CD8-positive, alpha-beta memory T cell (primary cell): ENCODE measurements at regions not wholly inside any gene's neighbourhood (a gene's known extent, or its start where the extent isn't known, plus 50 kb on each side); places are given as distances from the start of the nearest gene placed in this dataset.
"Not testable (repeated sequence)": the region's sequence is repeated elsewhere in the genome, so short reads cannot be mapped to it uniquely, and the experiment has no call there.

Experiments used
- CTCF ChIA-PET: fragments of 350-600 bp; sonication (Branson Sonifier 250); formaldehyde crosslinking; loops from one replicate; lab custom pipeline; 2021; ENCODE audit warnings: antibody characterized with exemption; lab: Charles Lee
- POLR2A ChIA-PET: fragments of 350-600 bp; sonication (Branson Sonifier 250); formaldehyde crosslinking; loops from one replicate; lab custom pipeline; 2021; ENCODE audit warnings: antibody characterized with exemption; lab: Charles Lee
- DNase-seq, 5 donors: peaks; one replicate each; pipeline versions ENCODE4 v3.0.0 to v3.0.0-alpha.2; 2020 to 2022; ENCODE audit warnings: mixed read lengths in 1 of 5
- H3K27ac ChIP-seq: one replicate; pipeline ENCODE4 v1.7.0; 2013; ENCODE audit warnings: low read depth, mild to moderate bottlenecking, low read length, moderate library complexity
- H3K27me3 ChIP-seq: 2 replicates; pipeline ENCODE4 v1.7.0; 2013; ENCODE audit warnings: low read length, mild to moderate bottlenecking; ENCODE audit not compliant: insufficient read depth, poor library complexity, severe bottlenecking
- H3K36me3 ChIP-seq: 2 replicates; pipeline ENCODE4 v1.7.0; 2013; ENCODE audit warnings: mild to moderate bottlenecking, low read length, moderate library complexity; ENCODE audit not compliant: insufficient read depth
- H3K4me1 ChIP-seq: 2 replicates; pipeline ENCODE4 v1.7.0; 2013; ENCODE audit warnings: mild to moderate bottlenecking, low read length, moderate library complexity; ENCODE audit not compliant: insufficient read depth
- H3K4me3 ChIP-seq: 2 replicates; pipeline ENCODE4 v1.7.0; 2013; ENCODE audit warnings: mild to moderate bottlenecking, low read length
- H3K9me3 ChIP-seq: 2 replicates; pipeline ENCODE4 v1.7.0; 2013; ENCODE audit warnings: mild to moderate bottlenecking, low read length
- H3K27ac Mint-ChIP-seq, 8 donors: one replicate each; pipeline ENCODE4 v1.8.0; 2020 to 2021; ENCODE audit warnings: mixed read lengths in 8 of 8, mild to moderate bottlenecking in 6 of 8, inconsistent platforms in 3 of 8, moderate library complexity in 3 of 8
- H3K27me3 Mint-ChIP-seq, 2 donors: one replicate each; pipeline ENCODE4 v1.8.0; 2020 to 2021; ENCODE audit warnings: mixed read lengths in 2 of 2, mild to moderate bottlenecking in 1 of 2, moderate library complexity in 1 of 2
- H3K36me3 Mint-ChIP-seq, 3 donors: one replicate each; pipeline ENCODE4 v1.8.0; 2020 to 2021; ENCODE audit warnings: mixed read lengths in 3 of 3, inconsistent platforms in 1 of 3, mild to moderate bottlenecking in 1 of 3
- H3K4me1 Mint-ChIP-seq, 3 donors: one replicate each; pipeline ENCODE4 v1.8.0; 2020 to 2021; ENCODE audit warnings: mixed read lengths in 3 of 3, inconsistent platforms in 1 of 3, mild to moderate bottlenecking in 1 of 3
- H3K4me3 Mint-ChIP-seq, 7 donors: one replicate each; pipeline ENCODE4 v1.8.0; 2020 to 2021; ENCODE audit warnings: mixed read lengths in 7 of 7, mild to moderate bottlenecking in 6 of 7, moderate library complexity in 4 of 7, inconsistent platforms in 2 of 7
- H3K9me3 Mint-ChIP-seq, 5 donors: one replicate each; pipeline ENCODE4 v1.8.0; 2020 to 2022; ENCODE audit warnings: mixed read lengths in 5 of 5, mild to moderate bottlenecking in 3 of 5, moderate library complexity in 2 of 5, inconsistent platforms in 1 of 5

- POLR2A ChIA-PET, result no interaction called here
- no peaks in the 10 kb centered on the region for H3K4me1 Mint-ChIP-seq
- CTCF ChIA-PET, result no interaction called here
Measured at GRCh38 chr4:63085091-63085490, 1324.2 kb downstream of the TECRL start.

GRCh38 chr4:63080934-63081333 lies 1328.3 kb downstream of the TECRL start:
- H3K4me3 ChIP-seq, result no peak overlapping the region
- DNase-seq, result no peak
- peaks cover 2 to 41% (median 9%) of the 10 kb centered on the region in 5 donors for H3K9me3 Mint-ChIP-seq
- H3K9me3 ChIP-seq, result no peaks in the 10 kb centered on the region
- CTCF ChIA-PET, result no interaction called here
- H3K27me3 ChIP-seq, result no peaks in the 10 kb centered on the region
- POLR2A ChIA-PET, result no interaction called here
- H3K4me3 Mint-ChIP-seq, result no peak overlapping the region
- no peaks in the 10 kb centered on the region for H3K4me1 ChIP-seq
- H3K4me1 Mint-ChIP-seq, result no peaks in the 10 kb centered on the region
- H3K36me3 ChIP-seq, result no peaks in the 10 kb centered on the region
- H3K27me3 Mint-ChIP-seq, result no peaks in the 10 kb centered on the region
- no peaks in the 10 kb centered on the region for H3K36me3 Mint-ChIP-seq
- no peak overlapping the region for H3K27ac ChIP-seq
- H3K27ac Mint-ChIP-seq, result no peak overlapping the region

More at GRCh38 chr4:63085091-63085490, 1324.2 kb downstream of the TECRL start:
- Mint-ChIP-seq H3K9me3 (peaks cover 0 to 48% (median 6%) of the 10 kb centered on the region in 5 donors), H3K4me3 (no peak overlapping the region), H3K36me3 (no peaks in the 10 kb centered on the region), H3K27ac (no peak overlapping the region), H3K27me3 (no peaks in the 10 kb centered on the region)
- H3K27me3 ChIP-seq, result no peaks in the 10 kb centered on the region
- H3K4me1 ChIP-seq, result no peaks in the 10 kb centered on the region
- no peaks in the 10 kb centered on the region for H3K36me3 ChIP-seq
- H3K4me3 ChIP-seq, result no peak overlapping the region
- DNase-seq, result no peak
- no peak overlapping the region for H3K27ac ChIP-seq
- H3K9me3 ChIP-seq, result no peaks in the 10 kb centered on the region

GRCh38 chr4:63063760-63064159 lies 1345.5 kb downstream of the TECRL start:
- Histone ChIP-seq H3K4me1 (no peaks in the 10 kb centered on the region), H3K27ac (no peak overlapping the region), H3K36me3 (no peaks in the 10 kb centered on the region), H3K4me3 (no peak overlapping the region), H3K27me3 (no peaks in the 10 kb centered on the region), H3K9me3 (no peaks in the 10 kb centered on the region)
- Mint-ChIP-seq H3K4me3 (no peak overlapping the region), H3K27me3 (no peaks in the 10 kb centered on the region), H3K4me1 (no peaks in the 10 kb centered on the region), H3K9me3 (peaks cover 7 to 23% (median 17%) of the 10 kb centered on the region in 5 donors), H3K36me3 (no peaks in the 10 kb centered on the region), H3K27ac (no peak overlapping the region)
- ChIA-PET CTCF (no interaction called here), POLR2A (no interaction called here)
- no peak for DNase-seq

- H3K27me3 Mint-ChIP-seq, DNase-seq, H3K4me3 ChIP-seq, POLR2A ChIA-PET, H3K36me3 ChIP-seq, H3K4me1 ChIP-seq, H3K36me3 Mint-ChIP-seq, H3K4me1 Mint-ChIP-seq, H3K27ac ChIP-seq, H3K9me3 ChIP-seq, H3K27ac Mint-ChIP-seq, H3K27me3 ChIP-seq, CTCF ChIA-PET, H3K4me3 Mint-ChIP-seq: not testable (repeated sequence)
- peaks cover 7 to 22% (median 14%) of the 10 kb centered on the region in 5 donors for H3K9me3 Mint-ChIP-seq
Measured at GRCh38 chr4:63062891-63063290, 1346.4 kb downstream of the TECRL start.

- ChIA-PET CTCF (no interaction called here), POLR2A (no interaction called here)
- Mint-ChIP-seq H3K4me3 (no peak overlapping the region), H3K9me3 (peaks cover 9 to 28% (median 27%) of the 10 kb centered on the region in 5 donors), H3K4me1 (no peaks in the 10 kb centered on the region), H3K27ac (no peak overlapping the region), H3K27me3 (no peaks in the 10 kb centered on the region), H3K36me3 (no peaks in the 10 kb centered on the region)
- no peaks in the 10 kb centered on the region for H3K4me1 ChIP-seq
- no peak for DNase-seq
- no peaks in the 10 kb centered on the region for H3K36me3 ChIP-seq
- H3K9me3 ChIP-seq, result no peaks in the 10 kb centered on the region
- H3K27me3 ChIP-seq, result no peaks in the 10 kb centered on the region
- no peak overlapping the region for H3K4me3 ChIP-seq
- no peak overlapping the region for H3K27ac ChIP-seq
Measured at GRCh38 chr4:63049726-63050125, 1359.5 kb downstream of the TECRL start.

GRCh38 chr4:63049278-63049677 lies 1360.0 kb downstream of the TECRL start:
- no peak for DNase-seq
- POLR2A ChIA-PET, result no interaction called here
- Mint-ChIP-seq H3K27me3 (no peaks in the 10 kb centered on the region), H3K27ac (no peak overlapping the region), H3K4me3 (no peak overlapping the region), H3K4me1 (no peaks in the 10 kb centered on the region), H3K9me3 (peaks cover 9 to 28% (median 24%) of the 10 kb centered on the region in 5 donors), H3K36me3 (no peaks in the 10 kb centered on the region)
- Histone ChIP-seq H3K27ac (no peak overlapping the region), H3K9me3 (no peaks in the 10 kb centered on the region), H3K27me3 (no peaks in the 10 kb centered on the region), H3K36me3 (no peaks in the 10 kb centered on the region), H3K4me3 (no peak overlapping the region), H3K4me1 (no peaks in the 10 kb centered on the region)
- CTCF ChIA-PET, result no interaction called here

- no peak overlapping the region for H3K27ac ChIP-seq
- no peak overlapping the region for H3K4me3 Mint-ChIP-seq
- DNase-seq, result no peak
- H3K4me3 ChIP-seq, result no peak overlapping the region
- no peaks in the 10 kb centered on the region for H3K4me1 Mint-ChIP-seq
- no peaks in the 10 kb centered on the region for H3K36me3 Mint-ChIP-seq
- ChIA-PET CTCF (no interaction called here), POLR2A (no interaction called here)
- no peak overlapping the region for H3K27ac Mint-ChIP-seq
- H3K4me1 ChIP-seq, result no peaks in the 10 kb centered on the region
- H3K9me3 Mint-ChIP-seq, result peaks cover 8 to 42% (median 10%) of the 10 kb centered on the region in 5 donors
- no peaks in the 10 kb centered on the region for H3K36me3 ChIP-seq
- no peaks in the 10 kb centered on the region for H3K27me3 Mint-ChIP-seq
- H3K27me3 ChIP-seq, result no peaks in the 10 kb centered on the region
- no peaks in the 10 kb centered on the region for H3K9me3 ChIP-seq
Measured at GRCh38 chr4:63036159-63036866, 1372.9 kb downstream of the TECRL start.

GRCh38 chr4:63029380-63029779 lies 1379.9 kb downstream of the TECRL start:
- Mint-ChIP-seq H3K4me1 (no peaks in the 10 kb centered on the region), H3K27ac (no peak overlapping the region)
- CTCF ChIA-PET, result no interaction called here

More at GRCh38 chr4:63029380-63029779, 1379.9 kb downstream of the TECRL start:
- Mint-ChIP-seq H3K36me3 (no peaks in the 10 kb centered on the region), H3K4me3 (no peak overlapping the region), H3K27me3 (no peaks in the 10 kb centered on the region), H3K9me3 (peaks cover 4 to 24% (median 5%) of the 10 kb centered on the region in 5 donors)
- H3K27ac ChIP-seq, result no peak overlapping the region
- no peaks in the 10 kb centered on the region for H3K9me3 ChIP-seq
- no peak for DNase-seq
- H3K27me3 ChIP-seq, result no peaks in the 10 kb centered on the region
- no peaks in the 10 kb centered on the region for H3K36me3 ChIP-seq
- no peaks in the 10 kb centered on the region for H3K4me1 ChIP-seq
- POLR2A ChIA-PET, result no interaction called here
- H3K4me3 ChIP-seq, result no peak overlapping the region
